C4-2B (cell line): ENCODE measurements at regions not wholly inside any gene's neighbourhood (a gene's known extent, or its start where the extent isn't known, plus 50 kb on each side); places are given as distances from the start of the nearest gene placed in this dataset.

Source experiments
- CTCF ChIP-seq: fragments of 450-650 bp; conservative IDR thresholded peaks from 2 replicates; pipeline ENCODE4 v1.5.1; 2017; ENCODE audit warnings: mild to moderate bottlenecking
- ZFX ChIP-seq: fragments of 450-650 bp; IDR thresholded peaks from 2 replicates; pipeline ENCODE4 v1.6.1; 2017

GRCh38 chr2:106724301-106724794 is 161.6 kb downstream of the ST6GAL2 start:
- no peak for TF ChIP-seq CTCF
- no peak for TF ChIP-seq ZFX
